WERI-Rb-1 (cell line): ENCODE measurements at regions not wholly inside any gene's neighbourhood (a gene's known extent, or its start where the extent isn't known, plus 50 kb on each side); places are given as distances from the start of the nearest gene placed in this dataset.

Experiments
- DNase-seq: peaks from one replicate; pipeline ENCODE4 v3.0.0-alpha.2; 2020
- H3K27ac ChIP-seq: fragments of 250-450 bp; sonication (Bioruptor Pico); 2 replicates; pipeline ENCODE4 v1.5.1; 2020; ENCODE audit warnings: mild to moderate bottlenecking, moderate library complexity
- H3K27me3 ChIP-seq: fragments of 250-450 bp; sonication (Bioruptor Pico); 2 replicates; pipeline ENCODE4 v1.5.1; 2021; ENCODE audit warnings: mild to moderate bottlenecking, low read depth, moderate library complexity; ENCODE audit not compliant: insufficient read depth, severe bottlenecking
- H3K36me3 ChIP-seq: fragments of 250-450 bp; sonication (Bioruptor Pico); 2 replicates; pipeline ENCODE4 v1.5.1; 2020; ENCODE audit warnings: mild to moderate bottlenecking, moderate library complexity
- H3K4me3 ChIP-seq: 2 replicates; pipeline ENCODE4 v1.5.1; 2011; ENCODE audit warnings: low read depth, mild to moderate bottlenecking, control low read depth, low read length
- H3K9me3 ChIP-seq: fragments of 250-450 bp; sonication (Bioruptor Pico); 2 replicates; pipeline ENCODE4 v1.5.1; 2021; ENCODE audit warnings: mild to moderate bottlenecking, moderate library complexity; ENCODE audit not compliant: severe bottlenecking
- TF ChIP-seq, protein P1 (sequence below): IDR thresholded peaks from 2 replicates; pipeline ENCODE4 v1.5.1; 2011; ENCODE audit warnings: low read depth, mild to moderate bottlenecking, control low read depth, inconsistent platforms, low read length

DNA sequence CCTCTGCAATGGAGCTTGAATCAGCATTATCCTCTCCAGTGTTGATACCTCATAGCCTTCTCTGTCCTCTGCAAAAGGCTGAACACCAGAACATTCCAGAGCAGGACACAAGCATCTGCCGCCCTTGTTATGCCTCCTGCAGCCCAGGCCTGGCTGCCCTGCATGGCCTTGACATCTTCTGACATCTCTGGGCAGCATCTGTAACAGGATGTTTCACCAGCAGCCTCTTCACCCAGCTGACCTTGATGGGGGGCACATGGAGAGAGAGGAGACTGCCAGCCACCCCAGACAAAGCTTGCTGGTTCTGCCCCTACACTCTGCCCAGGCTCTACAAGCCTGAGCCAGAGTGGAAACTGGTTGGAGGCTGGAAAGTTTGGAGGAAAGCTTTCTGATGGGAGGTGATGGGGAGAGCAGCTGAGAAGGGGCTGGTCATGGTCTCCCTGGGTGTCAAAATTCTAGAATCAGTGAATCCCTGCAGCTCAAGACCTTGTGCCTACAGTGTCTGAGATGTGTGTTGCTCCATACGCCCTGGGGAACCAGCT lies 145.1 kb downstream of the MRPL14 start:
- Histone ChIP-seq H3K4me3 (no peak overlapping the region), H3K9me3 (no peaks in the 10 kb centered on the region), H3K27ac (no peak overlapping the region), H3K36me3 (no peaks in the 10 kb centered on the region), H3K27me3 (no peaks in the 10 kb centered on the region)
- TF ChIP-seq, protein P1, sequence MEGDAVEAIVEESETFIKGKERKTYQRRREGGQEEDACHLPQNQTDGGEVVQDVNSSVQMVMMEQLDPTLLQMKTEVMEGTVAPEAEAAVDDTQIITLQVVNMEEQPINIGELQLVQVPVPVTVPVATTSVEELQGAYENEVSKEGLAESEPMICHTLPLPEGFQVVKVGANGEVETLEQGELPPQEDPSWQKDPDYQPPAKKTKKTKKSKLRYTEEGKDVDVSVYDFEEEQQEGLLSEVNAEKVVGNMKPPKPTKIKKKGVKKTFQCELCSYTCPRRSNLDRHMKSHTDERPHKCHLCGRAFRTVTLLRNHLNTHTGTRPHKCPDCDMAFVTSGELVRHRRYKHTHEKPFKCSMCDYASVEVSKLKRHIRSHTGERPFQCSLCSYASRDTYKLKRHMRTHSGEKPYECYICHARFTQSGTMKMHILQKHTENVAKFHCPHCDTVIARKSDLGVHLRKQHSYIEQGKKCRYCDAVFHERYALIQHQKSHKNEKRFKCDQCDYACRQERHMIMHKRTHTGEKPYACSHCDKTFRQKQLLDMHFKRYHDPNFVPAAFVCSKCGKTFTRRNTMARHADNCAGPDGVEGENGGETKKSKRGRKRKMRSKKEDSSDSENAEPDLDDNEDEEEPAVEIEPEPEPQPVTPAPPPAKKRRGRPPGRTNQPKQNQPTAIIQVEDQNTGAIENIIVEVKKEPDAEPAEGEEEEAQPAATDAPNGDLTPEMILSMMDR = no peak
- no peak for DNase-seq

DNA sequence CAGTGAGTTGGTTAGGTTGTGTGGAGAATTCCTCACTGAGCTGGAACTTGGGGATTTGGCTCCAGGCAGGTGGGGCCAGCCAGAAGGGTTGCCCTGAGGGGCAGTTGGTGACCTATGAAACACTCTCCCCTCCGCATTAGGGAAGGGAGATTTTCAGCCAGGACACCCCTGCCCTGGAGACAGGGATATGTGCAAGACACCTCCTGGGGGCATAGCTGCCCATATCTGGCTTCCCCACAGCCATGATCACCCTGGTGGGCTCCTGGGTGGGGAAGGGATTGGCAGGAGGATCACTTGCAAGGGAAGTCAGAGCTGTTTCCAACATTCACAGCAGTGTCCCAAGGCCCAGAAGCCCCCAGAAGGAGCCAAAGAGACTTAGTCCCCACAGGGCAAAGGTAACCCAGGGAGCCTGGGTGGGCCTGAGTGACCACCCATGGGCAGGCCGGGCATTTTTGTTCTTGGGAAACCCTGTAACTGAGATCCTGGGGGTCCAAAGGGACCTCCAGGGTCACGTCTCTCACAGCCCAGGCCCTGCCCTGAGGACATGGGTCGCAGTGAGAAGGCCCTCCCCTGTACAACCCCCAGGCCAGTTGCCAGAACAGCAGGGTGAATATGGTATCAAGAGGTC lies 145.8 kb downstream of the MRPL14 start:
- TF ChIP-seq, protein P1 = no peak
- no peaks in the 10 kb centered on the region for H3K36me3 ChIP-seq
- no peaks in the 10 kb centered on the region for H3K9me3 ChIP-seq
- peak; percentile 4 for DNase-seq
- H3K27ac ChIP-seq = no peak overlapping the region
- no peak overlapping the region for H3K4me3 ChIP-seq
- H3K27me3 ChIP-seq = no peaks in the 10 kb centered on the region

DNA sequence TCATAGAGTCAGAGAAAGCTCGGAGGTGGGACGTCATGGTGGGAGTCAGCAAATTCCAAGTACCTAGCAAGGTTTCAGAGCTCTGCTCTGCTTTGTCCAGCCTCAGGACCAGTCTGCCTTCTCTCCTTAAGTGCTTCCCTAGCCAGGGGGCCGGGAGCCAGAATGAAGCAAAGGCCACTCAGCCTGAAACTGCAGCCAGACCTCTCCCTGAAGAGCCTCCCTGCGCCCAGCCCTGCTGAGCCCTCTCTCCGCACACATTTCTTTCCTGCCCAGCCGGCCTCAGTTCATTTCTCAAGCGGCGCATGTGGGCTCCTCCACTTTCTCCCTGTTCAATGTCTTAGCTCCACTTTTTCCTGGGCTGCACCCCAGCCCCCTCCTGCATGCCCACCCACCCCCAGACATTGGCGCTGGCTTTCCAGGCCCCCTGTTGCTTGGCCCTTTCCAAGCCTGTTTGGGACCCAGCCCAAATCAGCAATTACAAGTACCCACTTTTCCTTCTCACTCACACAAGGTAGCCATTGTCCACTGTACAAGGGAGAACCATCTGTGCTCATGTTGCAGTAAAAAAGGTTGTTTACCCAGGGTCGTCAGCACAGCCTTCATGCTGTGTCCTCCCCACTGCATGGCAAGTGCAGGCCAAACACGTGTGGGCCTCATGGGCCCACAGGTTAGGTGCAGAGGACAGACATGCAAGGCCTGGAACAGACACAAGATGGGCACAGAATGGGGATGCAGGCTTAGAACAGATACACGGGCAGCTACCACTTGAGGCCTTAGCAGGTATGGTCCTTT lies 147.1 kb downstream of the MRPL14 start:
- H3K27me3 ChIP-seq = no peaks in the 10 kb centered on the region
- no peak overlapping the region for H3K27ac ChIP-seq
- H3K9me3 ChIP-seq = peaks cover 5% of the 10 kb centered on the region
- no peak overlapping the region for H3K4me3 ChIP-seq
- peak; percentile 5 for DNase-seq
- no peaks in the 10 kb centered on the region for H3K36me3 ChIP-seq
- TF ChIP-seq, protein P1 = no peak

DNA sequence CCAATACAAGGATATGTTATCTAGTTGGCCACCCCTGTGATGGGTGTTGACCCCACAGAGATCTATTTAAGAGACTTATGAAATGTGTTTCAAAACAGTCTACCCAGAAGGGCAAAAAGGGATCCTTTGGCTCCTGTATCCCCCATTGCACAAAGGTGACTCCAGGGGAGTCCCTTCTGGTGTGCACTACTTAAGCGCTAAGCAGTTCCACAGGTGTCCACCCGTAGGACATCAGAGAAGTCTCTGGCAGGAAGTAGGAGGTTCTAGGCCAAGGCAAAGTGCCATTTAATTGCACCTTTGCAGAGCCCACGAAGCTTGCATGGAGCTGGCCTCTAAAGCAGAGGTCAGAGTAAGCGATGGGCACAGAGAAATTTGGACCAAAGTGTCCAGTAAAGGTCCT lies 147.7 kb downstream of the MRPL14 start:
- DNase-seq = peak; percentile 3
- TF ChIP-seq, protein P1 = no peak

DNA sequence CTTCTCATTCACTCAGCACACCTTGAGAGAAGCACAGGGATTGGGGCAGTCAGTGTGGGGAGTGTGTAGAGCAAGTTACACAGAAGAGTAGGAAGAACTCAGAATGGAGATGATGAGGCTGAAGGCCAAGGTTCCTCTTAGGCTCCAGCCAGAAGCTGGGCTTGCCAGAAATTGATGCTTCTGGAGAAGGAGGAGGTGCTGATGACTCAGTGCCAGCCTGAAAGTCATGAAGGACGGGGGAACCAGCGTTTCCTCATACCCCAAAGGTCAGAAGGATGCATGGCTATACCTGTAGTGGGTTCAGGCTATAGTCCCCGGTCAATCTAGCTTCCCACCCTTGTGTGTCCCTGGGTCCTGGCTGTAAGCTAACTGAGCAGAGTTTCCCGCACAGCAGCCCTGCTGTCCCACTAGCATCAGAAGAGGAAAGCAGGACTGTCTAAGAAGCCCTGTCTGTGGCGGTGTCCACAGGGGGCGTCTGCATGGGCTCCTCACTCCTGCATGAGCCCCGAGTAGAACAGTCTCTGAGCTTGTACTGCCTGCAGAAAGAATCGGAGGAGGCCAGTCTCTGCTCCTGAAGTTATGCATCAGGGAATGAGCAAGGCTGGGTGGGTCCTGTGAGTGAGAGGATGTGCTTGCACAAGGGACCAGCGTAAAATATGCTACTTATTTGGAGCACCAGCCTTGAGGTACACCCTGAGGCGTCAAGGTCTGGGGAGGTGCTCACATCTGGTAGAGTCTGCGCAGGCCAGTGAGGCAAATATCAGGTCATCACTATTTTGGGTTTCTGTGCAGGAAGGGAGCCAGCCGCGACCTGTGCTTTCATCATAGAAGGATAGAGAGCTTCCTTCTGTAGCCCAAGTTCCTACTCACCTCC lies 148.5 kb downstream of the MRPL14 start:
- Histone ChIP-seq H3K9me3 (peaks cover 5% of the 10 kb centered on the region), H3K27ac (no peak overlapping the region), H3K36me3 (no peaks in the 10 kb centered on the region), H3K4me3 (no peak overlapping the region), H3K27me3 (no peaks in the 10 kb centered on the region)
- peak; percentile 7 for DNase-seq
- TF ChIP-seq, protein P1 = no peak

More for the DNA sequence above, 147.7 kb downstream of the MRPL14 start:
- Histone ChIP-seq H3K9me3 (peaks cover 5% of the 10 kb centered on the region), H3K4me3 (no peak overlapping the region), H3K27me3 (no peaks in the 10 kb centered on the region), H3K36me3 (no peaks in the 10 kb centered on the region), H3K27ac (no peak overlapping the region)
